K562 (cell line): ENCODE measurements at regions not wholly inside any gene's neighbourhood (a gene's known extent, or its start where the extent isn't known, plus 50 kb on each side); places are given as distances from the start of the nearest gene placed in this dataset.

Experiments
- ATAC-seq: fragments of 200-7000 bp; cut with Tn5 transposase; 3 replicates; pipeline ENCODE4 v1.9.1; 2020; ENCODE audit warnings: moderate library complexity
- BruUV-seq: library from RNA; stranded (reverse); fragments of 400-500 nt; replicated peaks from 2 replicates; lab custom pipeline; 2021; lab: Mats Ljungman, UMichigan
- CTCF ChIA-PET: fragments of 300-600 bp; formaldehyde crosslinking; extraction: SDS; loops from one replicate; lab custom pipeline; 2021; ENCODE audit warnings: low intra/inter-chr PET ratio; lab: Yijun Ruan, JAX
- POLR2A ChIA-PET: fragments of 300-600, 350-650 bp; sonication (Branson Sonifier 250); formaldehyde crosslinking; extraction: SDS; loops from one replicate; lab custom pipeline; 2021; ENCODE audit warnings: antibody characterized with exemption, inconsistent platforms; lab: Yijun Ruan, JAX
- DNase-seq, 4 experiments: peaks; one replicate each; pipeline versions ENCODE4 v3.0.0 to v3.0.0-alpha.2; 2011 to 2018; ENCODE audit warnings: low spot score in 3 of 4, mixed read lengths in 3 of 4; ENCODE audit errors: extremely low read depth in 1 of 4
- FAIRE-seq: peaks from 2 replicates; lab custom pipeline; 2011; peaks lifted over from hg19 to GRCh38; lab: Jason Lieb, UNC
- H2AFZ ChIP-seq: 2 replicates; pipeline ENCODE4 v1.6.0; 2011; ENCODE audit warnings: low read depth, low read length, control low read depth, inconsistent platforms
- H3K27ac ChIP-seq: fragments of 200-600 bp; 3 replicates; pipeline ENCODE4 v1.8.0; 2011; ENCODE audit warnings: low read depth, mild to moderate bottlenecking, control low read depth, inconsistent platforms, low read length, moderate library complexity, mixed read lengths; ENCODE audit errors: extremely low read depth
- H3K27me3 ChIP-seq, 2 experiments: fragments of 300-600 bp in 1 of 2; 2 replicates in 1 of 2; 3 replicates in 1 of 2; pipeline versions ENCODE4 v1.6.0 to v1.8.0; 2011; ENCODE audit warnings: inconsistent platforms in 2 of 2, low read length in 2 of 2, mild to moderate bottlenecking in 1 of 2, mixed read lengths in 1 of 2, moderate library complexity in 1 of 2; ENCODE audit not compliant: control insufficient read depth in 2 of 2, insufficient read depth in 2 of 2
- H3K36me3 ChIP-seq: fragments of 300-600 bp; 3 replicates; pipeline ENCODE4 v1.8.0; 2011; ENCODE audit warnings: mild to moderate bottlenecking, low read length, inconsistent platforms; ENCODE audit not compliant: control insufficient read depth, insufficient read depth
- H3K4me1 ChIP-seq, 2 experiments: fragments of 200-600 bp in 1 of 2; replicated peaks in 1 of 2; 2 replicates in 1 of 2; 3 replicates in 1 of 2; pipeline versions ENCODE4 v1.5.1 to v1.8.0; 2011; ENCODE audit warnings: inconsistent platforms in 2 of 2, low read length in 2 of 2, mild to moderate bottlenecking in 1 of 2, mixed read lengths in 1 of 2, moderate library complexity in 1 of 2; ENCODE audit not compliant: control insufficient read depth in 2 of 2, insufficient read depth in 2 of 2
- H3K4me2 ChIP-seq: 2 replicates; pipeline ENCODE4 v1.6.1; 2011; ENCODE audit warnings: low read length, control low read depth, inconsistent platforms, mixed read lengths; ENCODE audit not compliant: insufficient read depth
- H3K4me3 ChIP-seq: fragments of 200-600 bp; sonication (generic), shearing (Covaris generic); 2 replicates; pipeline ENCODE4 v1.5.1; 2016; ENCODE audit warnings: control low read depth, inconsistent platforms
- H3K79me2 ChIP-seq: fragments of 200-600 bp; 3 replicates; pipeline ENCODE4 v1.8.0; 2011; ENCODE audit warnings: low read length, inconsistent platforms; ENCODE audit not compliant: control insufficient read depth, insufficient read depth
- H3K9ac ChIP-seq, 2 experiments: 2 replicates each; pipeline versions ENCODE4 v1.6.0 to v1.6.1; 2011; ENCODE audit warnings: low read depth in 2 of 2, low read length in 2 of 2, control low read depth in 1 of 2, inconsistent platforms in 1 of 2, mild to moderate bottlenecking in 1 of 2, mixed read lengths in 1 of 2; ENCODE audit not compliant: insufficient read depth in 1 of 2
- H3K9me1 ChIP-seq: one replicate; pipeline ENCODE4 v1.6.0; 2011; ENCODE audit warnings: inconsistent platforms, mild to moderate bottlenecking, low read length, moderate library complexity; ENCODE audit not compliant: control insufficient read depth, insufficient read depth
- H3K9me3 ChIP-seq: replicated peaks from 2 replicates; pipeline ENCODE4 v1.5.1; 2011; ENCODE audit warnings: low read depth, low read length, inconsistent platforms; ENCODE audit not compliant: control insufficient read depth, insufficient read depth
- H4K20me1 ChIP-seq: replicated peaks from 2 replicates; pipeline ENCODE4 v1.6.1; 2011; ENCODE audit warnings: low read length, inconsistent platforms, mixed read lengths; ENCODE audit not compliant: control insufficient read depth, insufficient read depth
- COPS2 ChIP-seq: fragments of 450-650 bp; conservative IDR thresholded peaks from 2 replicates; pipeline ENCODE4 v1.6.1; 2016; ENCODE audit warnings: mild to moderate bottlenecking, moderate library complexity
- HLTF ChIP-seq: fragments of 450-650 bp; IDR thresholded peaks from 2 replicates; pipeline ENCODE4 v1.6.1; 2016
- LEF1 ChIP-seq: fragments of 450-650 bp; IDR thresholded peaks from 2 replicates; pipeline ENCODE4 v1.6.1; 2016; ENCODE audit warnings: mild to moderate bottlenecking
- NR2C1 ChIP-seq, 2 experiments: fragments of 450-650 bp; IDR thresholded peaks; 2 replicates each; pipeline ENCODE4 v1.6.1; 2017; ENCODE audit warnings: mild to moderate bottlenecking in 2 of 2, antibody characterized with exemption in 1 of 2, inconsistent platforms in 1 of 2, missing compliant biosample characterization in 1 of 2, missing genetic modification characterization in 1 of 2
- SAFB ChIP-seq: fragments of 200-400 bp; formaldehyde crosslinking; IDR thresholded peaks from 2 replicates; pipeline ENCODE4 v1.6.1; 2017; ENCODE audit warnings: low read depth, low read length, borderline replicate concordance
- TCF3 ChIP-seq: sonication (generic); formaldehyde crosslinking; IDR thresholded peaks from 2 replicates; pipeline ENCODE4 v1.4.0; 2020; ENCODE audit warnings: mild to moderate bottlenecking, missing genetic modification reagents
- WGBS: fragments of 100-300 bp; shearing (Covaris generic); methylation state at CpG from one replicate; pipeline ENCODE4 v1.1.6; 2016; ENCODE audit warnings: low coverage, mixed read lengths; ENCODE audit not compliant: insufficient coverage; ENCODE audit errors: missing lambda C conversion rate; 5-methylcytosine and 5-hydroxymethylcytosine counted together
- in situ Hi-C: fragments of 300-500 bp; cut with MboI; formaldehyde crosslinking; loops from 4 replicates; pipeline ENCODE4 v1.15.0; 2018; ENCODE audit warnings: inconsistent platforms, mixed read lengths
- intact Hi-C: fragments of 100-400 bp; cut with micrococcal nuclease; formaldehyde crosslinking; loops from 2 replicates; pipeline ENCODE4 v1.14.2; 2022
- TF ChIP-seq, protein P1 (sequence below): fragments of 250-450 bp; sonication (Bioruptor Pico); IDR thresholded peaks from 2 replicates; pipeline ENCODE4 v1.4.0; 2020

GRCh38 chr12:90280564-90281058 lies 572.0 kb upstream of the ATP2B1 start:
- H3K4me1 ChIP-seq, result no peaks in the 10 kb centered on the region
- POLR2A ChIA-PET, result no interaction called here
- no TSS peak for BruUV-seq
- H3K27ac ChIP-seq, result no peak overlapping the region
- TF ChIP-seq TCF3, result no peak
- TF ChIP-seq, protein P1, sequence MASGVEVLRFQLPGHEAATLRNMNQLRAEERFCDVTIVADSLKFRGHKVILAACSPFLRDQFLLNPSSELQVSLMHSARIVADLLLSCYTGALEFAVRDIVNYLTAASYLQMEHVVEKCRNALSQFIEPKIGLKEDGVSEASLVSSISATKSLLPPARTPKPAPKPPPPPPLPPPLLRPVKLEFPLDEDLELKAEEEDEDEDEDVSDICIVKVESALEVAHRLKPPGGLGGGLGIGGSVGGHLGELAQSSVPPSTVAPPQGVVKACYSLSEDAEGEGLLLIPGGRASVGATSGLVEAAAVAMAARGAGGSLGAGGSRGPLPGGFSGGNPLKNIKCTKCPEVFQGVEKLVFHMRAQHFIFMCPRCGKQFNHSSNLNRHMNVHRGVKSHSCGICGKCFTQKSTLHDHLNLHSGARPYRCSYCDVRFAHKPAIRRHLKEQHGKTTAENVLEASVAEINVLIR (CRISPR knock-in tag), result no peak
- no peak for TF ChIP-seq SAFB
- H3K79me2 ChIP-seq, result no peaks in the 10 kb centered on the region
- CTCF ChIA-PET, result no interaction called here
- no peaks in the 10 kb centered on the region for H3K36me3 ChIP-seq
- intact Hi-C loops, result no loop called here
- FAIRE-seq, result no peak
- H2AFZ ChIP-seq, result no peak overlapping the region
- H4K20me1 ChIP-seq, result no peaks in the 10 kb centered on the region
- H3K9ac ChIP-seq, result no peak overlapping the region
- no peaks in the 10 kb centered on the region for H3K9me3 ChIP-seq
- in situ Hi-C loops, result no loop called here
- no peaks in the 10 kb centered on the region for H3K9me1 ChIP-seq
- no peak overlapping the region for H3K4me3 ChIP-seq
- no peaks in the 10 kb centered on the region for H3K27me3 ChIP-seq
- H3K4me2 ChIP-seq, result no peak overlapping the region
- no peak for ATAC-seq
- WGBS, result 0% methylated on average over 1 of the region's 1 CpG
- no peak for DNase-seq

- POLR2A ChIA-PET, result no interaction called here
- Histone ChIP-seq H2AFZ (no peak overlapping the region), H3K36me3 (no peaks in the 10 kb centered on the region), H3K27ac (no peak overlapping the region), H3K9me1 (no peaks in the 10 kb centered on the region), H3K4me1 (no peaks in the 10 kb centered on the region), H3K27me3 (no peaks in the 10 kb centered on the region), H3K9me3 (no peaks in the 10 kb centered on the region), H3K79me2 (no peaks in the 10 kb centered on the region), H4K20me1 (no peaks in the 10 kb centered on the region), H3K4me2 (no peak overlapping the region), H3K4me3 (no peak overlapping the region), H3K9ac (no peak overlapping the region)
- WGBS, result 0% methylated on average over 1 of the region's 1 CpG
- TF ChIP-seq LEF1 (no peak), NR2C1 (IDR thresholded peaks at IDR 0.05) (no peak), NR2C1 (tag; IDR thresholded peaks at IDR 0.05) (no peak), HLTF (no peak), COPS2 (no peak)
- no TSS peak for BruUV-seq
- intact Hi-C loops (no loop called here), in situ Hi-C loops (no loop called here)
- no peak for DNase-seq
- CTCF ChIA-PET, result no interaction called here
- ATAC-seq, result no peak
- FAIRE-seq, result no peak
Observed at GRCh38 chr12:90280033-90280432, 571.4 kb upstream of the ATP2B1 start.
